Thyroid gland (tissue), 4 donors: ENCODE measurements at regions not wholly inside any gene's neighbourhood (a gene's known extent, or its start where the extent isn't known, plus 50 kb on each side); places are given as distances from the start of the nearest gene placed in this dataset.

ENCODE experiments used
- CTCF ChIP-seq, 6 experiments: fragments of 200-600 bp in 3 of 6; fragments of 450-650 bp in 3 of 6; sonication (generic) in 3 of 6; IDR thresholded peaks; one replicate each; pipeline ENCODE4 v1.5.1; 2016 to 2019; ENCODE audit warnings: antibody characterized with exemption in 6 of 6, mild to moderate bottlenecking in 2 of 6, inconsistent platforms in 1 of 6, moderate library complexity in 1 of 6
- POLR2A ChIP-seq, 2 donors: fragments of 450-650 bp; IDR thresholded peaks; one replicate each; pipeline ENCODE4 v1.6.1; 2017; ENCODE audit warnings: antibody characterized with exemption in 2 of 2, mild to moderate bottlenecking in 2 of 2, moderate library complexity in 1 of 2

- TF ChIP-seq CTCF (IDR thresholded peaks at IDR 0.05), result no peak
- TF ChIP-seq POLR2A (IDR thresholded peaks at IDR 0.05), result no peak
Observed at GRCh38 chr19:31100981-31101380, 248.3 kb downstream of the TSHZ3 start.
